Hepatocyte (in vitro differentiated cells): ENCODE measurements at regions not wholly inside any gene's neighbourhood (a gene's known extent, or its start where the extent isn't known, plus 50 kb on each side); places are given as distances from the start of the nearest gene placed in this dataset.

Experiments used
- DNase-seq: peaks from one replicate; pipeline ENCODE4 v3.0.0-alpha.2; 2016; ENCODE audit warnings: low spot score
- H2AFZ ChIP-seq: fragments of 200-600 bp; sonication (generic); 2 replicates; pipeline ENCODE4 v1.6.0; 2016; ENCODE audit warnings: antibody characterized with exemption, mild to moderate bottlenecking
- H3K27ac ChIP-seq: fragments of 200-600 bp; sonication (generic); 2 replicates; pipeline ENCODE4 v1.5.1; 2016; ENCODE audit warnings: mild to moderate bottlenecking
- H3K27me3 ChIP-seq: fragments of 200-600 bp; sonication (generic); 2 replicates; pipeline ENCODE4 v1.6.1; 2016
- H3K36me3 ChIP-seq: fragments of 200-600 bp; sonication (generic); replicated peaks from 2 replicates; pipeline ENCODE4 v1.5.1; 2016; ENCODE audit warnings: low read depth; ENCODE audit not compliant: insufficient read depth
- H3K4me1 ChIP-seq: fragments of 200-600 bp; sonication (generic); 2 replicates; pipeline ENCODE4 v1.5.1; 2016; ENCODE audit warnings: mild to moderate bottlenecking, moderate library complexity; ENCODE audit not compliant: insufficient read depth
- H3K4me2 ChIP-seq: fragments of 200-600 bp; sonication (generic); 2 replicates; pipeline ENCODE4 v1.6.0; 2016
- H3K4me3 ChIP-seq: fragments of 200-600 bp; sonication (generic); 2 replicates; pipeline ENCODE4 v1.5.1; 2016; ENCODE audit warnings: mild to moderate bottlenecking
- H3K79me2 ChIP-seq: fragments of 200-600 bp; sonication (generic); 2 replicates; pipeline ENCODE4 v1.6.0; 2017; ENCODE audit warnings: mild to moderate bottlenecking
- H3K9me2 ChIP-seq: fragments of 200-600 bp; sonication (generic); replicated peaks from 2 replicates; pipeline ENCODE4 v1.6.0; 2017; ENCODE audit warnings: mild to moderate bottlenecking; ENCODE audit not compliant: insufficient read depth
- H3K9me3 ChIP-seq: fragments of 200-600 bp; sonication (generic); 2 replicates; pipeline ENCODE4 v1.5.1; 2016; ENCODE audit warnings: low read depth, mild to moderate bottlenecking
- H4K20me1 ChIP-seq: fragments of 200-600 bp; sonication (generic); 2 replicates; pipeline ENCODE4 v1.6.0; 2016; ENCODE audit warnings: mild to moderate bottlenecking; ENCODE audit not compliant: insufficient read depth, poor library complexity, severe bottlenecking
- EZH2 ChIP-seq: fragments of 200-600 bp; sonication (generic); IDR thresholded peaks from 2 replicates; pipeline ENCODE4 v1.6.1; 2016; ENCODE audit warnings: antibody characterized with exemption, mild to moderate bottlenecking, borderline replicate concordance
- EZH2phosphoT487 ChIP-seq: fragments of 200-600 bp; sonication (generic); IDR thresholded peaks from one replicate; pipeline ENCODE4 v1.6.1; 2018; ENCODE audit warnings: antibody characterized with exemption, mild to moderate bottlenecking, low read depth, moderate library complexity; ENCODE audit not compliant: unreplicated experiment, severe bottlenecking
- WGBS: methylation state at CpG from one replicate; pipeline ENCODE4 v1.1.6; 2016; ENCODE audit warnings: low lambda C conversion rate; ENCODE audit errors: missing lambda C conversion rate; 5-methylcytosine and 5-hydroxymethylcytosine counted together
- TF ChIP-seq, protein P1 (sequence below): fragments of 200-600 bp; sonication (generic); IDR thresholded peaks from 2 replicates; pipeline ENCODE4 v1.5.1; 2016; ENCODE audit warnings: antibody characterized with exemption, mild to moderate bottlenecking; ENCODE audit not compliant: poor library complexity

DNA sequence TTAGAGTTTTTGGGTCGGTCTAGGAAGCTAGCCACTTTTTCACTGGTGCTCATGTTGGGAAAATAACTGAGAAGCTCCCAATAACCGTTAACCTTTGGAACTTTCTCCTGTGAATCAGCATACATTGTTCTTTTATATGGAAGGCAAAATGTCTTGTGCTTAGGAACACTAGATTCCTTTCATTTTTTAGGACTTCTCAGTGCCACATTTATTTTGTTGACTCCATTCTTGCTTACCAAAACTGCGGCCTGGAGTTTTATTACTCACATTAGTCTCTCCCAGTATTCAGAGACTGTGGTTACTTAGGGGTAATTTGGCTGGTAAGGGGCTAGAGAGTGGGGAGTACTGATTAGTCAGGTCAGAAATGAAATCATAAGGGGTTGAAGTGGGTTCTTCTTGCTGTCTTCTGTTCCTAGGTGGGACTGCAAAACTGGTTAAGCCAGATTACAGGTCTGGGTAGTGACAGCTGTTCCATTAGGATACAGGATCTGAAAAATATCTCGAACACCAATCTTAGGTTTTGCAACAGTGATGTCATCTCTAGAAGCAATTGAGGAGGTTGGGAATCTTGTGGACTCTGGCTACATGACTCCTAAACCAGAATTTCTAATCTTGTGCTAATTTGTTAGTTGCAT lies 631.4 kb upstream of the LUZP2 start:
- 81% methylated on average over 4 of the region's 4 CpGs for WGBS
- no peaks in the 10 kb centered on the region for H3K4me1 ChIP-seq
- H3K36me3 ChIP-seq, result no peaks in the 10 kb centered on the region
- no peak overlapping the region for H3K27ac ChIP-seq
- H3K4me3 ChIP-seq, result no peak overlapping the region
- TF ChIP-seq EZH2phosphoT487 (no peak), EZH2 (no peak)
- TF ChIP-seq, protein P1, sequence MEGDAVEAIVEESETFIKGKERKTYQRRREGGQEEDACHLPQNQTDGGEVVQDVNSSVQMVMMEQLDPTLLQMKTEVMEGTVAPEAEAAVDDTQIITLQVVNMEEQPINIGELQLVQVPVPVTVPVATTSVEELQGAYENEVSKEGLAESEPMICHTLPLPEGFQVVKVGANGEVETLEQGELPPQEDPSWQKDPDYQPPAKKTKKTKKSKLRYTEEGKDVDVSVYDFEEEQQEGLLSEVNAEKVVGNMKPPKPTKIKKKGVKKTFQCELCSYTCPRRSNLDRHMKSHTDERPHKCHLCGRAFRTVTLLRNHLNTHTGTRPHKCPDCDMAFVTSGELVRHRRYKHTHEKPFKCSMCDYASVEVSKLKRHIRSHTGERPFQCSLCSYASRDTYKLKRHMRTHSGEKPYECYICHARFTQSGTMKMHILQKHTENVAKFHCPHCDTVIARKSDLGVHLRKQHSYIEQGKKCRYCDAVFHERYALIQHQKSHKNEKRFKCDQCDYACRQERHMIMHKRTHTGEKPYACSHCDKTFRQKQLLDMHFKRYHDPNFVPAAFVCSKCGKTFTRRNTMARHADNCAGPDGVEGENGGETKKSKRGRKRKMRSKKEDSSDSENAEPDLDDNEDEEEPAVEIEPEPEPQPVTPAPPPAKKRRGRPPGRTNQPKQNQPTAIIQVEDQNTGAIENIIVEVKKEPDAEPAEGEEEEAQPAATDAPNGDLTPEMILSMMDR, result no peak
- no peaks in the 10 kb centered on the region for H3K27me3 ChIP-seq
- no peaks in the 10 kb centered on the region for H3K9me2 ChIP-seq
- no peak overlapping the region for H3K4me2 ChIP-seq
- H4K20me1 ChIP-seq, result no peaks in the 10 kb centered on the region
- no peaks in the 10 kb centered on the region for H3K9me3 ChIP-seq
- no peaks in the 10 kb centered on the region for H3K79me2 ChIP-seq
- no peak for DNase-seq
- no peak overlapping the region for H2AFZ ChIP-seq

DNA sequence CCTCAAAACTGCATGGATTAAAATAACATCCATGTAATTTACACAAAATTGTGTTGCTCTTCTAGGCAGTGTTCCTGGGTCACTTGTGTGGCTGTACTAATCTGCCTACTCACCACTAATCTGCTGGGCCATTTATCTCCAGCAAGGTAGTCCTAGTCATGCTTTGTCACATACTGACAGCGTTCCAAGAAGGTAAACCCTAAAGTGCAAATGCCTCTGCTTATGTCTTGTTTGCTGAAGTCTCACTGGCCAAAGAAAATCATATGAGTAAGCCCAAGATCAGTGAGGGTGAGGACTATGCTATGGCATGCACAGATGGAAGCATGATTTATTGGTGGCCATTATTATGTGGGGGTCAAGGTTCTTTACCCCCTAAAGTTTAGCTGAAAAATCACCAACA lies 630.2 kb upstream of the LUZP2 start:
- Histone ChIP-seq H3K27ac (no peak overlapping the region), H3K79me2 (no peaks in the 10 kb centered on the region), H4K20me1 (no peaks in the 10 kb centered on the region), H3K27me3 (no peaks in the 10 kb centered on the region), H3K4me1 (no peaks in the 10 kb centered on the region), H3K36me3 (no peaks in the 10 kb centered on the region), H3K9me2 (no peaks in the 10 kb centered on the region), H3K4me2 (no peak overlapping the region), H3K9me3 (no peaks in the 10 kb centered on the region), H2AFZ (no peak overlapping the region), H3K4me3 (no peak overlapping the region)
- DNase-seq, result peak; percentile 6
- WGBS, result 65% methylated on average over 1 of the region's 1 CpG
- TF ChIP-seq, protein P1, result no peak
- TF ChIP-seq EZH2 (no peak), EZH2phosphoT487 (no peak)

DNA sequence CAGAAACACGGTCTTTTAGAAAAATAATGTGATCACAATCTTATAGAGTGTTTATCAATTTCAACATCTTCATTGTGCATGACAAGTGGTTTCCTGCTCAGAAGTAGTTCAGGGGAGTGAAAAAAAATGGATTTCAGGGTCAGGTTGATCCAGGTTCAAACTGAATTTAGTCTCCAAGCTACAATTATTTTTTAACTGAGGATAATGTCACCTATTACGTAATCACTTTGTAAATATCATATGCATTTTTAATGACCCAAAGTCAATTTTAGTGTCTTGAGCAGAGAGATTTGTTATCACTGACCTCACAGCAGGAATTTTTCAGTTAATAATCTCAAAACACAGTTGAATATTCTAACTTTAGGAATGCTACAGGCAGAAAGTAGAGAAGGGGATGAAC lies 627.2 kb upstream of the LUZP2 start:
- no peaks in the 10 kb centered on the region for H3K9me2 ChIP-seq
- 89% methylated on average over 2 of the region's 2 CpGs for WGBS

More for the DNA sequence above, 627.2 kb upstream of the LUZP2 start:
- Histone ChIP-seq H3K27ac (no peak overlapping the region), H3K36me3 (no peaks in the 10 kb centered on the region), H4K20me1 (no peaks in the 10 kb centered on the region), H3K4me3 (no peak overlapping the region), H2AFZ (no peak overlapping the region), H3K4me1 (no peaks in the 10 kb centered on the region), H3K27me3 (no peaks in the 10 kb centered on the region), H3K9me3 (no peaks in the 10 kb centered on the region), H3K79me2 (no peaks in the 10 kb centered on the region), H3K4me2 (no peak overlapping the region)
- DNase-seq, result no peak
- TF ChIP-seq, protein P1, result no peak
- TF ChIP-seq EZH2phosphoT487, result no peak
